ENCODE measurements at regions not wholly inside any gene's neighbourhood (a gene's known extent, or its start where the extent isn't known, plus 50 kb on each side); places are given as distances from the start of the nearest gene placed in this dataset.

GRCh38 chr2:136332436-136333095 is 214.6 kb upstream of the CXCR4 start:
- ATAC-seq, result no peak
- H3K36me3 ChIP-seq (ENCODE audit: control insufficient read depth, insufficient read depth, low read length), result no peaks in the 10 kb centered on the region
- no peak overlapping the region for H3K4me2 ChIP-seq (ENCODE audit: insufficient read depth, low read length)
- H3K79me2 ChIP-seq (ENCODE audit: control insufficient read depth, insufficient read depth, low read length), result no peaks in the 10 kb centered on the region
- H3K9me1 ChIP-seq (ENCODE audit: control insufficient read depth, insufficient read depth, low read length), result no peaks in the 10 kb centered on the region
- peaks cover 0 to 21% of the 10 kb centered on the region in 2 experiments; a peak in 2 of 5 replicates for H3K27me3 ChIP-seq (ENCODE audit: control insufficient read depth in 2 of 2, insufficient read depth in 2 of 2, low read length in 2 of 2)
- no peak for FAIRE-seq
- WGBS (ENCODE audit: insufficient coverage, low coverage, missing lambda C conversion rate), result 0% methylated on average over 3 of the region's 3 CpGs
- no peak overlapping the region for H3K27ac ChIP-seq (ENCODE audit: extremely low read depth, low read depth, low read length)
- no peak for TF ChIP-seq MNT (conservative IDR thresholded peaks at IDR 0.05)
- TF ChIP-seq BRD9 (IDR thresholded peaks at IDR 0.05; ENCODE audit: low read depth, partially characterized antibody), result no peak
- no peak for TF ChIP-seq ZBTB2 (IDR thresholded peaks at IDR 0.05)
- TF ChIP-seq ZFP91 (CRISPR knock-in tag; IDR thresholded peaks at IDR 0.05), result no peak
- no peak for TF ChIP-seq KDM2B (CRISPR knock-in tag; IDR thresholded peaks at IDR 0.05)
- no peak for TF ChIP-seq U2AF2 (optimal IDR thresholded peaks at IDR 0.05; ENCODE audit: low read depth, low read length)
- no peak for TF ChIP-seq L3MBTL2 (IDR thresholded peaks at IDR 0.05)
- no peak for TF ChIP-seq FOXJ2 (tag; IDR thresholded peaks at IDR 0.05)
- TF ChIP-seq SREBF2 (CRISPR knock-in tag; IDR thresholded peaks at IDR 0.05), result no peak
- no peak for TF ChIP-seq CC2D1A (IDR thresholded peaks at IDR 0.05)
- TF ChIP-seq ZNF274 (IDR thresholded peaks at IDR 0.05; ENCODE audit: borderline replicate concordance, low read depth, low read length), result no peak
- no peak for TF ChIP-seq ZBTB43 (CRISPR knock-in tag; IDR thresholded peaks at IDR 0.05)
- ChIA-PET CTCF (ENCODE audit: low intra/inter-chr PET ratio) (no interaction called here), POLR2A (no interaction called here)
- no peaks in the 10 kb centered on the region for H3K9me3 ChIP-seq (replicated peaks; ENCODE audit: control insufficient read depth, insufficient read depth, low read depth, low read length)
- in situ Hi-C loops (cut with MboI) (no loop called here), intact Hi-C loops (cut with micrococcal nuclease) (no loop called here)
- H4K20me1 ChIP-seq (replicated peaks; ENCODE audit: control insufficient read depth, insufficient read depth, low read length), result no peaks in the 10 kb centered on the region; the same call in 1 of the 2 replicates
- no peak overlapping the region for H2AFZ ChIP-seq (ENCODE audit: low read depth, low read length)
- H3K9ac ChIP-seq (ENCODE audit: insufficient read depth in 1 of 2, low read depth in 2 of 2, low read length in 2 of 2), result no peak overlapping the region
- H3K4me1 ChIP-seq (replicated peaks in 1 of 2; ENCODE audit: control insufficient read depth in 2 of 2, insufficient read depth in 2 of 2, low read length in 2 of 2), result no peaks in the 10 kb centered on the region
- no TSS peak for BruUV-seq (replicated peaks)
- no peak overlapping the region for H3K4me3 ChIP-seq
- no peak for DNase-seq (ENCODE audit: extremely low read depth in 1 of 4, low spot score in 3 of 4)
